Peyer's patch (tissue), 4 donors: ENCODE measurements at regions not wholly inside any gene's neighbourhood (a gene's known extent, or its start where the extent isn't known, plus 50 kb on each side); places are given as distances from the start of the nearest gene placed in this dataset.

Experiments used
- DNase-seq, 3 donors: peaks; one replicate each; pipeline ENCODE4 v3.0.0-alpha.2; 2017 to 2019
- H3K27ac ChIP-seq, 4 donors: fragments of 200-600 bp; sonication (generic); one replicate each; pipeline ENCODE4 v1.5.1; 2016 to 2019
- H3K27me3 ChIP-seq, 2 donors: fragments of 200-600 bp; sonication (generic); one replicate each; pipeline ENCODE4 v1.5.1; 2019
- H3K36me3 ChIP-seq, 3 donors: fragments of 200-600 bp; sonication (generic); one replicate each; pipeline ENCODE4 v1.5.1; 2016 to 2019
- H3K4me1 ChIP-seq, 4 donors: fragments of 200-600 bp; sonication (generic); one replicate each; pipeline ENCODE4 v1.5.1; 2016 to 2019
- H3K4me3 ChIP-seq, 4 donors: fragments of 200-600 bp; sonication (generic); 1 replicate in 3 of 4; 2 replicates in 1 of 4; pipeline ENCODE4 v1.5.1; 2016 to 2019; ENCODE audit warnings: mild to moderate bottlenecking in 1 of 4
- H3K9me3 ChIP-seq, 4 donors: fragments of 200-600 bp; sonication (generic); one replicate each; pipeline ENCODE4 v1.5.1; 2016 to 2019; ENCODE audit warnings: mild to moderate bottlenecking in 1 of 4
- CTCF ChIP-seq, 6 experiments: fragments of 450-650 bp in 4 of 6; fragments of 200-600 bp in 2 of 6; sonication (generic) in 1 of 6; IDR thresholded peaks; one replicate each; pipeline ENCODE4 v1.5.1; 2017 to 2019; ENCODE audit warnings: antibody characterized with exemption in 6 of 6, mild to moderate bottlenecking in 3 of 6, moderate library complexity in 1 of 6
- POLR2A ChIP-seq, 2 donors: fragments of 450-650 bp; IDR thresholded peaks; one replicate each; pipeline ENCODE4 v1.5.1; 2017; ENCODE audit warnings: antibody characterized with exemption in 2 of 2, mild to moderate bottlenecking in 2 of 2, moderate library complexity in 2 of 2

GRCh38 chrX:39462835-39463234 lies 634.9 kb downstream of the BCOR start:
- Histone ChIP-seq H3K4me1 (no peaks in the 10 kb centered on the region), H3K4me3 (no peak overlapping the region), H3K36me3 (no peaks in the 10 kb centered on the region), H3K9me3 (no peaks in the 10 kb centered on the region), H3K27me3 (no peaks in the 10 kb centered on the region), H3K27ac (no peak overlapping the region)
- TF ChIP-seq CTCF (IDR thresholded peaks at IDR 0.05) = no peak
- no peak for TF ChIP-seq POLR2A (IDR thresholded peaks at IDR 0.05)
- DNase-seq = no peak

GRCh38 chrX:39464253-39464652 lies 633.5 kb downstream of the BCOR start:
- TF ChIP-seq CTCF (IDR thresholded peaks at IDR 0.05) (no peak), POLR2A (IDR thresholded peaks at IDR 0.05) (no peak)

GRCh38 chrX:39465467-39465866 lies 632.3 kb downstream of the BCOR start:
- H3K27ac ChIP-seq = no peak overlapping the region
- H3K4me1 ChIP-seq = no peaks in the 10 kb centered on the region
- no peaks in the 10 kb centered on the region for H3K9me3 ChIP-seq
- no peak overlapping the region for H3K4me3 ChIP-seq
- no peaks in the 10 kb centered on the region for H3K36me3 ChIP-seq
- H3K27me3 ChIP-seq = no peaks in the 10 kb centered on the region
- TF ChIP-seq CTCF (IDR thresholded peaks at IDR 0.05) = no peak
- no peak for TF ChIP-seq POLR2A (IDR thresholded peaks at IDR 0.05)
- no peak for DNase-seq

More at GRCh38 chrX:39464253-39464652, 633.5 kb downstream of the BCOR start:
- Histone ChIP-seq H3K27me3 (no peaks in the 10 kb centered on the region), H3K9me3 (no peaks in the 10 kb centered on the region), H3K4me1 (no peaks in the 10 kb centered on the region), H3K27ac (no peak overlapping the region), H3K36me3 (no peaks in the 10 kb centered on the region), H3K4me3 (no peak overlapping the region)
- DNase-seq = no peak

- no peak overlapping the region for H3K4me3 ChIP-seq
- no peaks in the 10 kb centered on the region for H3K4me1 ChIP-seq
- DNase-seq = no peak
- H3K27ac ChIP-seq = no peak overlapping the region
- no peaks in the 10 kb centered on the region for H3K27me3 ChIP-seq
- no peaks in the 10 kb centered on the region for H3K36me3 ChIP-seq
- H3K9me3 ChIP-seq = no peaks in the 10 kb centered on the region
- TF ChIP-seq POLR2A (IDR thresholded peaks at IDR 0.05) (no peak), CTCF (IDR thresholded peaks at IDR 0.05) (no peak)
These were observed 631.9 kb downstream of the BCOR start for GRCh38 chrX:39465906-39466305.

- Histone ChIP-seq H3K27me3 (no peaks in the 10 kb centered on the region), H3K27ac (no peak overlapping the region), H3K4me1 (no peaks in the 10 kb centered on the region), H3K4me3 (no peak overlapping the region), H3K36me3 (no peaks in the 10 kb centered on the region), H3K9me3 (no peaks in the 10 kb centered on the region)
- no peak for TF ChIP-seq CTCF (IDR thresholded peaks at IDR 0.05)
- no peak for TF ChIP-seq POLR2A (IDR thresholded peaks at IDR 0.05)
- no peak for DNase-seq
These were observed 628.6 kb downstream of the BCOR start for GRCh38 chrX:39469126-39469525.
